GM12892 (cell line): ENCODE measurements at regions not wholly inside any gene's neighbourhood (a gene's known extent, or its start where the extent isn't known, plus 50 kb on each side); places are given as distances from the start of the nearest gene placed in this dataset.

Experiments used
- POLR2A ChIP-seq: IDR thresholded peaks from 2 replicates; pipeline ENCODE4 v1.6.1; 2011; ENCODE audit warnings: low read depth, low read length, control low read depth
- POLR2AphosphoS5 ChIP-seq: IDR thresholded peaks from 2 replicates; pipeline ENCODE4 v1.6.1; 2011; ENCODE audit warnings: low read depth, low read length, control low read depth

DNA sequence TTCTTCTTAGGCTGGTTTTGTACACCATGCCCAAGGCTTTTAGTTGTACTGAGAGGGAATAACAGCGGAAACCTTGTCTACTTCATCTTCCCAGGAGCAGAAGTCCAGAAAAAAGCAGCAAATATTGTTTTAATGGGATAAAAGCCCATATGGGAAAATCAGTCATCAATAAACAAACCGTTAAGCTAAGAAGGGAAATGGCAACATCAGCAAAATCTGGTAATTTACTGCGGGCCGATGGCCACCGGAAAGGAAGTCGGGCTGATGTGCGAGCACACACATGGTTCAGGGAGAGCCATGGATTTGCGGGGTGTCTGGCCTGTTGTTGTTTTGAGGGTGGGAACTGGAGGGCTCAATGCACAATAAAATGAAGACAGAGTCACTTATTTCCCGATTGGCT is 300.7 kb upstream of the RAB6C start:
- TF ChIP-seq POLR2A: no peak
- no peak for TF ChIP-seq POLR2AphosphoS5
